ENCODE measurements at regions not wholly inside any gene's neighbourhood (a gene's known extent, or its start where the extent isn't known, plus 50 kb on each side); places are given as distances from the start of the nearest gene placed in this dataset.

- no peak overlapping the region for H3K4me3 ChIP-seq (ENCODE audit: low read depth, low read length)
- no peak for DNase-seq (ENCODE audit: low read depth)
- TF ChIP-seq, protein P1, sequence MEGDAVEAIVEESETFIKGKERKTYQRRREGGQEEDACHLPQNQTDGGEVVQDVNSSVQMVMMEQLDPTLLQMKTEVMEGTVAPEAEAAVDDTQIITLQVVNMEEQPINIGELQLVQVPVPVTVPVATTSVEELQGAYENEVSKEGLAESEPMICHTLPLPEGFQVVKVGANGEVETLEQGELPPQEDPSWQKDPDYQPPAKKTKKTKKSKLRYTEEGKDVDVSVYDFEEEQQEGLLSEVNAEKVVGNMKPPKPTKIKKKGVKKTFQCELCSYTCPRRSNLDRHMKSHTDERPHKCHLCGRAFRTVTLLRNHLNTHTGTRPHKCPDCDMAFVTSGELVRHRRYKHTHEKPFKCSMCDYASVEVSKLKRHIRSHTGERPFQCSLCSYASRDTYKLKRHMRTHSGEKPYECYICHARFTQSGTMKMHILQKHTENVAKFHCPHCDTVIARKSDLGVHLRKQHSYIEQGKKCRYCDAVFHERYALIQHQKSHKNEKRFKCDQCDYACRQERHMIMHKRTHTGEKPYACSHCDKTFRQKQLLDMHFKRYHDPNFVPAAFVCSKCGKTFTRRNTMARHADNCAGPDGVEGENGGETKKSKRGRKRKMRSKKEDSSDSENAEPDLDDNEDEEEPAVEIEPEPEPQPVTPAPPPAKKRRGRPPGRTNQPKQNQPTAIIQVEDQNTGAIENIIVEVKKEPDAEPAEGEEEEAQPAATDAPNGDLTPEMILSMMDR (conservative IDR thresholded peaks at IDR 0.05; ENCODE audit: low read depth, low read length) = no peak
These were observed 59.2 kb upstream of the SLC35F1 start for GRCh38 chr6:117847912-117848311.

- DNase-seq (ENCODE audit: low read depth) = no peak
- no peak overlapping the region for H3K4me3 ChIP-seq (ENCODE audit: low read depth, low read length)
- TF ChIP-seq, protein P1 (conservative IDR thresholded peaks at IDR 0.05; ENCODE audit: low read depth, low read length) = no peak
These were observed 58.0 kb upstream of the SLC35F1 start for GRCh38 chr6:117849087-117849486.
